DOHH2 (cell line): ENCODE measurements at regions not wholly inside any gene's neighbourhood (a gene's known extent, or its start where the extent isn't known, plus 50 kb on each side); places are given as distances from the start of the nearest gene placed in this dataset.

Experiments
- H3F3A ChIP-seq: fragments of 200-600 bp; sonication (generic), shearing (Covaris generic); 2 replicates; pipeline ENCODE4 v1.6.0; 2016; ENCODE audit warnings: antibody characterized with exemption, mild to moderate bottlenecking; ENCODE audit not compliant: control insufficient read depth, insufficient read depth
- H3K27ac ChIP-seq: fragments of 200-600 bp; sonication (generic); 2 replicates; pipeline ENCODE4 v1.5.1; 2014; ENCODE audit warnings: low read depth, mild to moderate bottlenecking, low read length, moderate library complexity
- H3K27me3 ChIP-seq: fragments of 200-600 bp; sonication (generic); 2 replicates; pipeline ENCODE4 v1.6.1; 2014; ENCODE audit warnings: mild to moderate bottlenecking, low read length, mixed read lengths; ENCODE audit not compliant: control insufficient read depth
- H3K36me3 ChIP-seq: fragments of 200-600 bp; sonication (generic); 2 replicates; pipeline ENCODE4 v1.6.1; 2014; ENCODE audit warnings: mild to moderate bottlenecking, low read length, moderate library complexity, mixed read lengths; ENCODE audit not compliant: control insufficient read depth
- H3K4me1 ChIP-seq: fragments of 200-600 bp; sonication (generic); 2 replicates; pipeline ENCODE4 v1.6.1; 2014; ENCODE audit warnings: mild to moderate bottlenecking, low read length, mixed read lengths; ENCODE audit not compliant: control insufficient read depth
- H3K4me2 ChIP-seq: fragments of 200-600 bp; sonication (generic); 2 replicates; pipeline ENCODE4 v1.6.0; 2014; ENCODE audit warnings: mild to moderate bottlenecking, low read length, moderate library complexity
- H3K4me3 ChIP-seq: fragments of 200-600 bp; sonication (generic); 2 replicates; pipeline ENCODE4 v1.5.1; 2014; ENCODE audit warnings: mild to moderate bottlenecking, low read length, mixed read lengths
- H3K79me2 ChIP-seq: fragments of 200-600 bp; sonication (generic); 2 replicates; pipeline ENCODE4 v1.6.1; 2014; ENCODE audit warnings: mild to moderate bottlenecking, low read length, mixed read lengths; ENCODE audit not compliant: control insufficient read depth
- H3K9me2 ChIP-seq: fragments of 200-600 bp; sonication (generic); replicated peaks from 2 replicates; pipeline ENCODE4 v1.6.1; 2014; ENCODE audit warnings: mild to moderate bottlenecking, low read length, mixed read lengths; ENCODE audit not compliant: control insufficient read depth
- H3K9me3 ChIP-seq: fragments of 200-600 bp; sonication (generic); 2 replicates; pipeline ENCODE4 v1.6.1; 2014; ENCODE audit warnings: antibody characterized with exemption, low read length, mixed read lengths; ENCODE audit not compliant: control insufficient read depth, insufficient read depth
- H4K20me1 ChIP-seq: fragments of 200-600 bp; sonication (generic); 2 replicates; pipeline ENCODE4 v1.6.0; 2014; ENCODE audit warnings: low read depth, mild to moderate bottlenecking, antibody characterized with exemption, low read length, moderate library complexity; ENCODE audit not compliant: control insufficient read depth, insufficient read depth
- CTCF ChIP-seq: fragments of 200-600 bp; sonication (generic); IDR thresholded peaks from one replicate; pipeline ENCODE4 v1.5.1; 2014; ENCODE audit warnings: antibody characterized with exemption, mild to moderate bottlenecking, low read depth, low read length; ENCODE audit not compliant: poor library complexity, severe bottlenecking
- EZH2phosphoT487 ChIP-seq: fragments of 200-600 bp; sonication (generic); IDR thresholded peaks from 2 replicates; pipeline ENCODE4 v1.6.1; 2017; ENCODE audit warnings: borderline replicate concordance, mild to moderate bottlenecking, antibody characterized with exemption, low read length, moderate library complexity, mixed read lengths

- Histone ChIP-seq H4K20me1 (no peaks in the 10 kb centered on the region), H3K79me2 (no peaks in the 10 kb centered on the region), H3K9me3 (no peaks in the 10 kb centered on the region), H3K4me2 (no peak overlapping the region; the same call in 1 of the 2 replicates), H3K27ac (no peak overlapping the region), H3K4me3 (no peak overlapping the region), H3K4me1 (peaks cover 8% of the 10 kb centered on the region), H3K9me2 (no peaks in the 10 kb centered on the region), H3K36me3 (no peaks in the 10 kb centered on the region), H3K27me3 (no peaks in the 10 kb centered on the region), H3F3A (no peaks in the 10 kb centered on the region)
- no peak for TF ChIP-seq CTCF
- no peak for TF ChIP-seq EZH2phosphoT487
These were observed 83.1 kb upstream of the IGFBP3 start for GRCh38 chr7:46003896-46004875.

- H3K27ac ChIP-seq, result no peak overlapping the region
- H3F3A ChIP-seq, result no peaks in the 10 kb centered on the region
- H3K27me3 ChIP-seq, result no peaks in the 10 kb centered on the region
- H3K9me3 ChIP-seq, result no peaks in the 10 kb centered on the region
- no peak for TF ChIP-seq EZH2phosphoT487
- TF ChIP-seq CTCF, result no peak
- no peaks in the 10 kb centered on the region for H3K9me2 ChIP-seq
- peaks cover 8% of the 10 kb centered on the region for H3K4me1 ChIP-seq
- no peaks in the 10 kb centered on the region for H4K20me1 ChIP-seq
- H3K4me2 ChIP-seq, result no peak overlapping the region
- no peaks in the 10 kb centered on the region for H3K79me2 ChIP-seq
- H3K36me3 ChIP-seq, result no peaks in the 10 kb centered on the region
- H3K4me3 ChIP-seq, result no peak overlapping the region
These were observed 82.1 kb upstream of the IGFBP3 start for GRCh38 chr7:46003161-46003560.

GRCh38 chr7:46000513-46000912 lies 79.4 kb upstream of the IGFBP3 start:
- no peak overlapping the region for H3K4me2 ChIP-seq
- no peaks in the 10 kb centered on the region for H3K36me3 ChIP-seq
- no peak overlapping the region for H3K27ac ChIP-seq
- H3K9me2 ChIP-seq, result no peaks in the 10 kb centered on the region
- no peak overlapping the region for H3K4me3 ChIP-seq
- H3K27me3 ChIP-seq, result no peaks in the 10 kb centered on the region
- H4K20me1 ChIP-seq, result no peaks in the 10 kb centered on the region
- H3K4me1 ChIP-seq, result peaks cover 8% of the 10 kb centered on the region
- no peak for TF ChIP-seq EZH2phosphoT487
- no peak for TF ChIP-seq CTCF
- peaks cover 5% of the 10 kb centered on the region for H3K9me3 ChIP-seq
- H3F3A ChIP-seq, result no peaks in the 10 kb centered on the region
- no peaks in the 10 kb centered on the region for H3K79me2 ChIP-seq
